ENCODE measurements at regions not wholly inside any gene's neighbourhood (a gene's known extent, or its start where the extent isn't known, plus 50 kb on each side); places are given as distances from the start of the nearest gene placed in this dataset.
"Not testable (repeated sequence)": the region's sequence is repeated elsewhere in the genome, so short reads cannot be mapped to it uniquely, and the experiment has no call there.

- 52 to 68% methylated on average over 4 to 7 of the region's 7 CpGs for WGBS, 2 donors (ENCODE audit: low coverage in 1 of 2)
- ATAC-seq, result no peak
- no peak overlapping the region for H3K4me3 ChIP-seq
- H3K9me3 ChIP-seq, result no peaks in the 10 kb centered on the region
- no peaks in the 10 kb centered on the region for H3K27me3 ChIP-seq
- H3K36me3 ChIP-seq, result no peaks in the 10 kb centered on the region
- H3K4me1 ChIP-seq, result peaks cover 0 to 24% (median 0%) of the 10 kb centered on the region in 3 donors
- H3K27ac ChIP-seq, result no peak overlapping the region
- no peak for TF ChIP-seq POLR2A (IDR thresholded peaks at IDR 0.05)
- TF ChIP-seq EP300 (IDR thresholded peaks at IDR 0.05), result no peak
- TF ChIP-seq CTCF (IDR thresholded peaks at IDR 0.05), result no peak
- TF ChIP-seq POLR2AphosphoS5 (IDR thresholded peaks at IDR 0.05), result no peak
Measured at GRCh38 chr2:138271467-138271866, 230.1 kb upstream of the SPOPL start.

- Histone ChIP-seq H3K9me3 (no peaks in the 10 kb centered on the region), H3K36me3 (no peaks in the 10 kb centered on the region), H3K4me3 (no peak overlapping the region), H3K27ac (no peak overlapping the region), H3K4me1 (peaks cover 0 to 26% (median 0%) of the 10 kb centered on the region in 3 donors), H3K27me3 (no peaks in the 10 kb centered on the region)
- ATAC-seq, result no peak
- TF ChIP-seq CTCF (IDR thresholded peaks at IDR 0.05), result no peak
- no peak for TF ChIP-seq POLR2AphosphoS5 (IDR thresholded peaks at IDR 0.05)
- no peak for TF ChIP-seq EP300 (IDR thresholded peaks at IDR 0.05)
- no peak for TF ChIP-seq POLR2A (IDR thresholded peaks at IDR 0.05)
- WGBS, 2 donors (ENCODE audit: low coverage in 1 of 2), result 31 to 50% methylated on average over 1 of the region's 4 CpGs
Measured at GRCh38 chr2:138272524-138273195, 228.9 kb upstream of the SPOPL start.

DNA sequence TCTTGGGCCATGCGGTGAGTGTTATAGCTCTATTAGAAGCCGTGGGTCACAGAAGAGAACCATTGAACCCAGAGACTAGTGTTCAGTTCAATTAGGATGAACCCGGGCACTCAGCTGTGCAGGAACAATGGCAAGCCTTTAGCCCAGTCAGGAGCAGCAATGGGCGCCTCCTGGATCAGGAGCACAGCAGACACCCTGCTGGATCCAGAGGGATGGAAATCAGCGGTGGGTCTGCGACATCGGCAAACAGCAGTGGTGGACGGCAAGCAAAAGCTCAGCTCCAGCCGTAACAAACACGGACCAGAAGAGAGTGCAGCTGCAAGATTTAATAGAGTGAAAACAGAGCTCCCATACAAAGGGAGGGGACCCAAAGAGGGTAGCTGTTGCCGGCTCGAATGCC, 228.3 kb upstream of the SPOPL start:
- H3K9me3 ChIP-seq, H3K27ac ChIP-seq, H3K4me3 ChIP-seq, ATAC-seq, H3K27me3 ChIP-seq, H3K36me3 ChIP-seq: not testable (repeated sequence)
- WGBS, 2 donors (ENCODE audit: low coverage in 1 of 2), result 93% methylated on average over 7 to 9 of the region's 12 CpGs
- H3K4me1 ChIP-seq, result peaks cover 0 to 26% (median 0%) of the 10 kb centered on the region in 3 donors

DNA sequence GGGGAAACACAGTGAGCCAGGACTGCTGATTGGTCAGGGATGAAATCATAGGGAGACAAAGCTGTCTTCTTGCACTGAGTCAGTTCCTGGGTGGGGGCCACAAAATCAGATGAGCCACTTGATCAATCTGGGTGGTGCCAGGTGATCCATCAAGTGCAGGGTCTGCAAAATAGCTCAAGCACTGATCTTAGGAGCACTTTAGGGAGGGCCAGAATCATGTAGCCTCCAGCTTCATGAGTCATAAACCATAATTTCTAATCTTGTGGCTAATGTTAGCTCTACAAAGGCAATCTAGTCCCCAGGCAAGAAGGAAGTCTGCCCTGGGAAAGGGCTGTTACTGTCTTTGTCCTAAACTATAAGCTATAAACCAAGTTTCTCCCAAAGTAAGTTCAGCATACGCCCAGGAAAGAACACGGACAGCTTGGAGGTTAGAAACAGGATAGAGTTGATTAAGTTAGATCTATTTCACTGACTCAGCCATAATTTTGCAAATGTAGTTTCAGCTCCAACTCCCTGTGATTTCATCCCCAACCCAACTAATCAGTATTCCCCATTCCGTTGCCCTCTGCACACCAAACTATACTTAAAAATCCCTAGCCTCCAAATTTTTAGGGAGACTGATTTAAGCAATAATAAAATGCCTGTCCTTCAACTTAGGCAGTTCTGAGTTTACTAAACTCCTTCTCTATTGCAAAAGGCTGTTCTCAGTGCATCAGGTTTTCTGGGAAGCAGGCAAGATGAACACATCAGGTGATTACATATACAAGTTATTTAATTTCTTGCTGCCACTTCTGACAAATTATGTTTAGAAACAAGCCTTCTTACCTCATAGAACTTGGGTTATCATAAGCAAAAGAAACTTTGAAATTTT, 226.9 kb upstream of the SPOPL start:
- TF ChIP-seq EP300 (IDR thresholded peaks at IDR 0.05) (no peak), POLR2AphosphoS5 (IDR thresholded peaks at IDR 0.05) (no peak), POLR2A (IDR thresholded peaks at IDR 0.05) (no peak), CTCF (IDR thresholded peaks at IDR 0.05) (no peak)
- 86% methylated on average over 3 of the region's 3 CpGs for WGBS, 2 donors (ENCODE audit: low coverage in 1 of 2)
- Histone ChIP-seq H3K4me1 (peaks cover 0 to 26% (median 0%) of the 10 kb centered on the region in 3 donors), H3K4me3 (no peak overlapping the region), H3K9me3 (no peaks in the 10 kb centered on the region), H3K27ac (no peak overlapping the region), H3K36me3 (no peaks in the 10 kb centered on the region), H3K27me3 (no peaks in the 10 kb centered on the region)
- ATAC-seq, result peak; percentile 36

- no peak overlapping the region for H3K27ac ChIP-seq
- H3K4me1 ChIP-seq, result peaks cover 0 to 26% (median 0%) of the 10 kb centered on the region in 3 donors
- WGBS, 2 donors (ENCODE audit: low coverage in 1 of 2), result 20 to 92% methylated on average over 1 to 2 of the region's 2 CpGs
- no peak for ATAC-seq
- H3K27me3 ChIP-seq, result no peaks in the 10 kb centered on the region
- H3K36me3 ChIP-seq, result no peaks in the 10 kb centered on the region
- H3K9me3 ChIP-seq, result no peaks in the 10 kb centered on the region
- TF ChIP-seq POLR2A (IDR thresholded peaks at IDR 0.05), result no peak
- TF ChIP-seq POLR2AphosphoS5 (IDR thresholded peaks at IDR 0.05), result no peak
- TF ChIP-seq EP300 (IDR thresholded peaks at IDR 0.05), result no peak
- TF ChIP-seq CTCF (IDR thresholded peaks at IDR 0.05), result no peak
- H3K4me3 ChIP-seq, result no peak overlapping the region
Measured at GRCh38 chr2:138275292-138275690, 226.3 kb upstream of the SPOPL start.

Data from gastroesophageal sphincter (tissue), 4 donors.